ENCODE measurements at regions not wholly inside any gene's neighbourhood (a gene's known extent, or its start where the extent isn't known, plus 50 kb on each side); places are given as distances from the start of the nearest gene placed in this dataset.

GRCh38 chr10:128781637-128782036, 655.4 kb upstream of the MKI67 start:
- no peaks in the 10 kb centered on the region for H3K27me3 ChIP-seq (ENCODE audit: insufficient read depth, low read length)
- H3K27ac ChIP-seq (ENCODE audit: low read depth, low read length), result no peak overlapping the region
- 68% methylated on average over 3 of the region's 3 CpGs for WGBS
- no peak overlapping the region for H3K9ac ChIP-seq (ENCODE audit: low read depth, low read length)
- H3K4me3 ChIP-seq (ENCODE audit: low read length), result no peak overlapping the region
- no peaks in the 10 kb centered on the region for H3K36me3 ChIP-seq (ENCODE audit: insufficient read depth, low read length)
- no peaks in the 10 kb centered on the region for H3K9me3 ChIP-seq (ENCODE audit: insufficient read depth, low read depth, low read length)
- H3K4me1 ChIP-seq (ENCODE audit: insufficient read depth, low read length), result no peaks in the 10 kb centered on the region

- Histone ChIP-seq H3K4me3 (ENCODE audit: low read length) (no peak overlapping the region), H3K4me1 (ENCODE audit: insufficient read depth, low read length) (no peaks in the 10 kb centered on the region), H3K9me3 (ENCODE audit: insufficient read depth, low read depth, low read length) (no peaks in the 10 kb centered on the region), H3K9ac (ENCODE audit: low read depth, low read length) (no peak overlapping the region), H3K27me3 (ENCODE audit: insufficient read depth, low read length) (no peaks in the 10 kb centered on the region), H3K36me3 (ENCODE audit: insufficient read depth, low read length) (no peaks in the 10 kb centered on the region), H3K27ac (ENCODE audit: low read depth, low read length) (no peak overlapping the region)
- 100% methylated on average over 1 of the region's 2 CpGs for WGBS
These were observed 658.2 kb upstream of the MKI67 start for GRCh38 chr10:128784444-128784843.

DNA sequence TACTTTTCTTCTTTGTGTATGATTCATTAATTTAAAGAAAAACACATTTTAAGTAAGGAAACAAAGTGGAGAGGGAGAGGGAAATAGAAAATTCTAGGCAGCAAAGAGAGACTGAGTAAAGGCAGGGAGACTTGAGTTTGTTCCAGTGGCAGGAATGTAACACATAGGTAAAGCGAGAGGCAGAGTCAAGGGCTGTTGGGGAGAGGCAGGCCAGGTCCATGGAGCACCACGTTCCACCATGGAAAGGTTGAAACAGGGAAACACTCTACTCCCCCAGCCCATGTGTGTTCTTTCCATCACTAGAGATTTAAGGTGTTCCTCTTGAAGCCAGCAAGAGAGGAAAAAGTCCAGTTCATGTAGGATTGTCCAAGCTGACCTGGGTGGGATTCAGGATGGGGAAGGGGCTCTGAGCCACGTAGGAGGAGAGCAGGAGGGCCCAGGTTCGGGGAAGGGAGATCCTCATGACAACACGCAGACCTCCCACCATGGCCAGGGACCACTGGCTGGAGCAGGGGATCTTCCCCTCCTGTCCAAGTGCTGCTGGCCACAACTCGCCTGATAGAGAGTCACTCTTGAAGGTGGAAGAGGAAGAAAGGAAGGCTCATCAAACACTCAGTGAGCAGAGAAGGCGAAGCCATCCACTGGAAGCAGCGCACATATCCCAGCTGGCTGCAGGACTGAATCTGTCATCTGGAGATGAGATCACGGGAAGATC, 666.4 kb upstream of the MKI67 start:
- Histone ChIP-seq H3K4me1 (ENCODE audit: insufficient read depth, low read length) (no peaks in the 10 kb centered on the region), H3K36me3 (ENCODE audit: insufficient read depth, low read length) (no peaks in the 10 kb centered on the region), H3K27me3 (ENCODE audit: insufficient read depth, low read length) (no peaks in the 10 kb centered on the region), H3K27ac (ENCODE audit: low read depth, low read length) (no peak overlapping the region), H3K9ac (ENCODE audit: low read depth, low read length) (no peak overlapping the region), H3K9me3 (ENCODE audit: insufficient read depth, low read depth, low read length) (no peaks in the 10 kb centered on the region), H3K4me3 (ENCODE audit: low read length) (no peak overlapping the region)
- 92% methylated on average over 9 of the region's 9 CpGs for WGBS

GRCh38 chr10:128793726-128794655, 667.8 kb upstream of the MKI67 start:
- Histone ChIP-seq H3K27me3 (ENCODE audit: insufficient read depth, low read length) (no peaks in the 10 kb centered on the region), H3K9me3 (ENCODE audit: insufficient read depth, low read depth, low read length) (no peaks in the 10 kb centered on the region), H3K27ac (ENCODE audit: low read depth, low read length) (no peak overlapping the region), H3K4me3 (ENCODE audit: low read length) (no peak overlapping the region), H3K9ac (ENCODE audit: low read depth, low read length) (no peak overlapping the region), H3K4me1 (ENCODE audit: insufficient read depth, low read length) (no peaks in the 10 kb centered on the region), H3K36me3 (ENCODE audit: insufficient read depth, low read length) (no peaks in the 10 kb centered on the region)
- whole genome bisulfite sequencing, result 96% methylated on average over 10 of the region's 10 CpGs

DNA sequence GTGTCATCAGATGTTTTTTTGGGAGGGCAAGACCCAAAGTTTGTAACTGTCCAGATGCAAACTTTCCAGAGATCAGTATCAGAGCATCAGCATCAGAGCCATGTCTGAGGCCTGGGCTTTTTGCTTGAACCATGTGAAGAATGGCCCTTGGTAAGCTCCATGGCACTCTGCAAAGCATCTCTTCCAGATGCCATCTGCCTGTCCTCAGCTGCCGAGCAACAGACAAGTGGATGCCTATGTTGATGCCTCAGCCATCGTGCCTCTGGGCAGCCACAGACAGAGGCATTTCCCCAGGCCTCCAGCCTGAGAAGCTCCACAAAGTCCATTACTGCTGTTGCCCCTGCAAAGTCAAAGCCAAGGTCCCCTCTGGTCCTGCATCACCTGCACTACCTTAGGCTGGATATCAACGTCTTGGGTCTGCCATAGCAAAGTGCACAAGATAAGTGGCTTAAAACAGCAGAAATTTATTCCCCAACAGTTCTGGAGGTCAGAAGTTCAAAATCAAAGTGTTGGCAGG, 670.2 kb upstream of the MKI67 start:
- H3K27me3 ChIP-seq (ENCODE audit: insufficient read depth, low read length), result no peaks in the 10 kb centered on the region
- no peak overlapping the region for H3K9ac ChIP-seq (ENCODE audit: low read depth, low read length)
- H3K4me3 ChIP-seq (ENCODE audit: low read length), result no peak overlapping the region
- no peaks in the 10 kb centered on the region for H3K9me3 ChIP-seq (ENCODE audit: insufficient read depth, low read depth, low read length)
- no peak overlapping the region for H3K27ac ChIP-seq (ENCODE audit: low read depth, low read length)
- H3K4me1 ChIP-seq (ENCODE audit: insufficient read depth, low read length), result no peaks in the 10 kb centered on the region
- no peaks in the 10 kb centered on the region for H3K36me3 ChIP-seq (ENCODE audit: insufficient read depth, low read length)
- WGBS, result 96% methylated on average over 3 of the region's 3 CpGs

DNA sequence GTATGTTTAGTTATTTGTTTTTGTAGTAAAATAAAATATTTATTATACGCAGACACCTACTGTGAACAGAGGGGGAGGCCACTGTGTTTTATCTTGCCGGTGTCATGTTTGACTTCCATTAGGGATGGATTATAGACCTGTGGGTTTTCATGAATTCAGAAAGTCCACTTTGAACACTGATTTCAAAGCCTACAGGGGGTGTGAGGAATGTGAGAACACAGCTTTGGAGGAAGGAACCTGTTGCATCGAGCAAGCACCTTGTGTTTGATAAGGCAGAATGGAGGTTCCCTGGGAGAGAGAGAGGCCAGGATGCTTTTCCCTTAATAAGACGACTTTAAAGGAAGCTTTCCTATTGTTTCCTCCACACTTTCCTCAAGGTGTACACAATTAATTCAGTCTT, 665.0 kb upstream of the MGMT start:
- no peaks in the 10 kb centered on the region for H3K9me3 ChIP-seq (ENCODE audit: insufficient read depth, low read depth, low read length)
- no peaks in the 10 kb centered on the region for H3K27me3 ChIP-seq (ENCODE audit: insufficient read depth, low read length)
- no peak overlapping the region for H3K9ac ChIP-seq (ENCODE audit: low read depth, low read length)
- WGBS, result 97% methylated on average over 4 of the region's 4 CpGs
- H3K4me1 ChIP-seq (ENCODE audit: insufficient read depth, low read length), result peaks cover 3% of the 10 kb centered on the region
- H3K36me3 ChIP-seq (ENCODE audit: insufficient read depth, low read length), result no peaks in the 10 kb centered on the region
- no peak overlapping the region for H3K27ac ChIP-seq (ENCODE audit: low read depth, low read length)
- no peak overlapping the region for H3K4me3 ChIP-seq (ENCODE audit: low read length)

GRCh38 chr10:128803790-128804189, 663.3 kb upstream of the MGMT start:
- Histone ChIP-seq H3K27me3 (ENCODE audit: insufficient read depth, low read length) (no peaks in the 10 kb centered on the region), H3K4me1 (ENCODE audit: insufficient read depth, low read length) (peaks cover 3% of the 10 kb centered on the region), H3K27ac (ENCODE audit: low read depth, low read length) (no peak overlapping the region), H3K9ac (ENCODE audit: low read depth, low read length) (no peak overlapping the region), H3K9me3 (ENCODE audit: insufficient read depth, low read depth, low read length) (no peaks in the 10 kb centered on the region), H3K4me3 (ENCODE audit: low read length) (no peak overlapping the region), H3K36me3 (ENCODE audit: insufficient read depth, low read length) (no peaks in the 10 kb centered on the region)
- WGBS, result 74% methylated on average over 8 of the region's 8 CpGs

GRCh38 chr10:128804411-128804810, 662.6 kb upstream of the MGMT start:
- Histone ChIP-seq H3K27me3 (ENCODE audit: insufficient read depth, low read length) (no peaks in the 10 kb centered on the region), H3K27ac (ENCODE audit: low read depth, low read length) (no peak overlapping the region), H3K9ac (ENCODE audit: low read depth, low read length) (no peak overlapping the region), H3K4me3 (ENCODE audit: low read length) (no peak overlapping the region), H3K4me1 (ENCODE audit: insufficient read depth, low read length) (peaks cover 3% of the 10 kb centered on the region), H3K36me3 (ENCODE audit: insufficient read depth, low read length) (no peaks in the 10 kb centered on the region), H3K9me3 (ENCODE audit: insufficient read depth, low read depth, low read length) (no peaks in the 10 kb centered on the region)
- 91% methylated on average over 2 of the region's 2 CpGs for WGBS

DNA sequence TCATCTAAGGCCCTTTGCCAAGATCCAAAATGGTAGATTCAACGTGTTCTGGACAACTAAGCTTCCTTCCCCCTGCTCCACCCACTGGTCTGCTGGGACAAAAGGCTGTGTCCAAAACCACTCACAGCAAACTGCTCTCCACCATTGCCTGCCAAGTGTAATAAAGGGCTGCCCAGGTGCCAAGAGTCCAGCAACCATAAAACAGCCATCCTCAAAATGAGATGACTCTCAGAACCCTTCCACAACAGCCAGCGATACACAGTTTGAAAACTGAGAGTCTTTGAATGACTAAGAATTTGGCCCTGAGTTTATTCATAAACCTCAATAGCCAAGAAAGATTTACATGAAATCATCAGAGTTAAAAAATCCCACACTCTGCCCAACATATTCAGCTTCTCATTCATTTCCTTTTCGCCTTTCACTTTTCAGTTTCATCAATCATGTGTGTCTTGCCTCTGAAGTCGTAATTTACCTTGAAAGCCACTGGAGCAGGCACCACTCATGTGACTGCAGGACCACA, 658.1 kb upstream of the MGMT start:
- no peaks in the 10 kb centered on the region for H3K4me1 ChIP-seq (ENCODE audit: insufficient read depth, low read length)
- no peaks in the 10 kb centered on the region for H3K36me3 ChIP-seq (ENCODE audit: insufficient read depth, low read length)
- H3K27me3 ChIP-seq (ENCODE audit: insufficient read depth, low read length), result no peaks in the 10 kb centered on the region
- 91% methylated on average over 4 of the region's 4 CpGs for WGBS
- no peak overlapping the region for H3K4me3 ChIP-seq (ENCODE audit: low read length)
- H3K9ac ChIP-seq (ENCODE audit: low read depth, low read length), result no peak overlapping the region
- no peaks in the 10 kb centered on the region for H3K9me3 ChIP-seq (ENCODE audit: insufficient read depth, low read depth, low read length)
- H3K27ac ChIP-seq (ENCODE audit: low read depth, low read length), result no peak overlapping the region

GRCh38 chr10:128811511-128811910, 655.5 kb upstream of the MGMT start:
- 95% methylated on average over 10 of the region's 10 CpGs for WGBS
- H3K9me3 ChIP-seq (ENCODE audit: insufficient read depth, low read depth, low read length), result no peaks in the 10 kb centered on the region

DNA sequence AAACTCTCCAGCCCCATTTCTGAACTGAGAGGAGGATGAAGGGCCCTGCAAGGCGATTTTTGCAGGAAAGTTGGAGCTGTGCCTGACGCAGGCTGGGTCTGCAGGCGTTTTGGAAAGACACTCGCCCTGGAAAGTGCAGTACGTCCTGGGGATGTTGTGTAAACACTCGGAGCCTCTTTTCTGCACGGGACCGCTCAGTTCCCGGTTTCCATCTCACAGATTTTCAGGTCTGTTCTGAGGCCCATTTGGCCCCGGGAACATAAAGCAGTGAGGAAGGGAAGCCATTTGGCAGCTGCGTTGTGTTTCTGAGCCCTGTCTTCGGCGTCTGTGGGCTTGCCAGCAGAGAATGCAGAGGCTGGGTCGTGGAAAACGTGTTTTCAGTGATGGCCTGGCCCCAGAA, 655.0 kb upstream of the MGMT start:
- H3K9me3 ChIP-seq (ENCODE audit: insufficient read depth, low read depth, low read length), result no peaks in the 10 kb centered on the region
- no peak overlapping the region for H3K27ac ChIP-seq (ENCODE audit: low read depth, low read length)
- no peak overlapping the region for H3K9ac ChIP-seq (ENCODE audit: low read depth, low read length)
- WGBS, result 89% methylated on average over 15 of the region's 15 CpGs
- no peaks in the 10 kb centered on the region for H3K36me3 ChIP-seq (ENCODE audit: insufficient read depth, low read length)
- no peak overlapping the region for H3K4me3 ChIP-seq (ENCODE audit: low read length)
- H3K27me3 ChIP-seq (ENCODE audit: insufficient read depth, low read length), result no peaks in the 10 kb centered on the region
- no peaks in the 10 kb centered on the region for H3K4me1 ChIP-seq (ENCODE audit: insufficient read depth, low read length)

More at GRCh38 chr10:128811511-128811910, 655.5 kb upstream of the MGMT start:
- Histone ChIP-seq H3K9ac (ENCODE audit: low read depth, low read length) (no peak overlapping the region), H3K4me3 (ENCODE audit: low read length) (no peak overlapping the region), H3K27ac (ENCODE audit: low read depth, low read length) (no peak overlapping the region), H3K4me1 (ENCODE audit: insufficient read depth, low read length) (no peaks in the 10 kb centered on the region), H3K27me3 (ENCODE audit: insufficient read depth, low read length) (no peaks in the 10 kb centered on the region), H3K36me3 (ENCODE audit: insufficient read depth, low read length) (no peaks in the 10 kb centered on the region)
